ENCODE measurements at regions not wholly inside any gene's neighbourhood (a gene's known extent, or its start where the extent isn't known, plus 50 kb on each side); places are given as distances from the start of the nearest gene placed in this dataset.
"Not testable (repeated sequence)": the region's sequence is repeated elsewhere in the genome, so short reads cannot be mapped to it uniquely, and the experiment has no call there.

DNA sequence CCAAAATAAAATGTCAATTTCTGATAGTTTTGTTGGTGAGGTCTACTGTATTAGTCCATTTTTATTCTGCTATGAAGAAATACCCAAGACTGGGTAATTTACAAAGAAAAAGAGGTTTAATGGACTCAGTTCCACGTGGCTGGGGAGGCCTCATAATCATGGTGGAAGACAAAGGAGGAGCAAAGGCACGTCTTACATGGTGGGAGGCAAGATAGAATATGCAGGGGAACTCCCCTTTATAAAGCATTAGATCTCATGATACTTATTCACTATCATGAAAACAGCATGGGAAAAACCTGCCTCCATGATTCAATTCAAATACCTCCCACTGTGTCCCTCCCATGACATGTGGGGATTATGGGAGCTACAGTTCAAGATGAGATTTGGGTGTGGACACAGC, 204.5 kb upstream of the ZEB2 start:
- H3K27me3 ChIP-seq (ENCODE audit: insufficient read depth, low read length); H3K27ac ChIP-seq (ENCODE audit: low read length); H3K4me1 ChIP-seq (ENCODE audit: insufficient read depth, low read length); H3K4me3 ChIP-seq (ENCODE audit: low read length); H3K9me3 ChIP-seq (ENCODE audit: insufficient read depth, low read depth, low read length); H3K36me3 ChIP-seq (ENCODE audit: insufficient read depth, low read depth, low read length); H3K9ac ChIP-seq (ENCODE audit: low read depth, low read length): not testable (repeated sequence)

DNA sequence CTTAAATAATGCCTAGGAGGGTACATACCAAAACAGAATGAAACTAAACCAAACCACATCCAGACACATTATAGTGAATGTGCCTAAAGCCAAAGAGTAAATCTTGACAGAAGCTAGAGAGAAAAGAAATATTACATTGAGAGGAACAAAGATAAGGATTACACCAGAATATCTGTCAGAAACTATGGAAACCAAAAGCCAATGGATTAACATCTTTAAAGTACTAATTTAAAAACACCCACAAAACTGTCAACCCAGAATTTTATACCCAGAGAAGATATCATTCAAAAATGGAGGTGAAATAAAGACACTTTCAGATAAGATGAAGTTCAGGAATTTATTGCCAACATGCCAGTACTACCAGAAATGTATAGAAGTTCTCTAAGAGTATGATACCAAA, 198.5 kb upstream of the ZEB2 start:
- Histone ChIP-seq H3K27me3 (ENCODE audit: insufficient read depth, low read length) (no peaks in the 10 kb centered on the region), H3K27ac (ENCODE audit: low read length) (no peak overlapping the region), H3K9ac (ENCODE audit: low read depth, low read length) (no peak overlapping the region), H3K9me3 (ENCODE audit: insufficient read depth, low read depth, low read length) (peaks cover 10% of the 10 kb centered on the region), H3K4me1 (ENCODE audit: insufficient read depth, low read length) (0 out of 2 replicates have a peak, but pooled peaks cover 5% of the 10 kb centered on the region), H3K4me3 (ENCODE audit: low read length) (no peak overlapping the region), H3K36me3 (ENCODE audit: insufficient read depth, low read depth, low read length) (no peaks in the 10 kb centered on the region)

DNA sequence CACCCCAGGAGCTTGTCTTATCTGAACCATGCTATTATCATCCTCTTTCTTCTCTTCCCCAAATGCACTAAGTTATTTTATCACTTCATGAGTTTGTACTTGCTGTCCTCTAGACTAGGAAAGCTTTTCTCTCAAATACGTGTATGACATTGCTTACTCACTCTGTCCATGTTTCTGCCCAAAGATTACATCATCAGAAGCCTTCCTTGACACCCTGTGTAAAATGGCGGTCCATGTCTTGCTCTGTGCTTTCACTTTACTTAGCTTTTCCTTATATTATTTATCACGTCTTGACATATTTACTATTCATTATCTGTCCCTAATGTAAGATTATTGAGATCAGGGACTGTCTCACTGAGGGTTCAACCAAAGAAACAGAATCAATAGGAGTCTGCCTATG, 196.1 kb upstream of the ZEB2 start:
- Histone ChIP-seq H3K27ac (ENCODE audit: low read length) (no peak overlapping the region), H3K36me3 (ENCODE audit: insufficient read depth, low read depth, low read length) (no peaks in the 10 kb centered on the region), H3K9ac (ENCODE audit: low read depth, low read length) (no peak overlapping the region), H3K4me1 (ENCODE audit: insufficient read depth, low read length) (peaks cover 19% of the 10 kb centered on the region; the same call in 1 of the 2 replicates), H3K9me3 (ENCODE audit: insufficient read depth, low read depth, low read length) (peaks cover 10% of the 10 kb centered on the region), H3K4me3 (ENCODE audit: low read length) (no peak overlapping the region), H3K27me3 (ENCODE audit: insufficient read depth, low read length) (no peaks in the 10 kb centered on the region)

DNA sequence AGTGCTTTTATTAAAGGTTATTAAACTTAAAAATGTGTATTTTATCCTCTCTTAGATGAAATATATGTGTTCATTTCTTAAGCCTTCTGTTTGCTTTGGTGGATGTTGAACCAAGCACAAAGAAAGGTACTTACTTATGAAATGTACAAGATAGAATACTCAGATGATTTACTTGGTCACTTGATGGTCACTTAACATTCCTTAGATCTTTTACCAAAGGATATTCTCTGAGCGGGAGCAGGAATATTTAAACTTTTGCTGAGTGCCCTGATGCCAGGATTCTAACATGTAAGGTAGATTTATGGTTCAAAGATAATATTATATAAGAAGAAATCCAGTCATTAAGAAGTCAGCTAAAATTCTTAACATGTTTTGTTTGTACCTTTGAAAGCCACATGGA, 193.5 kb upstream of the ZEB2 start:
- Histone ChIP-seq H3K9ac (ENCODE audit: low read depth, low read length) (no peak overlapping the region), H3K27ac (ENCODE audit: low read length) (no peak overlapping the region), H3K27me3 (ENCODE audit: insufficient read depth, low read length) (no peaks in the 10 kb centered on the region)

GRCh38 chr2:144712550-144712940, 192.6 kb upstream of the ZEB2 start:
- Histone ChIP-seq H3K4me1 (ENCODE audit: insufficient read depth, low read length) (peaks cover 19% of the 10 kb centered on the region; the same call in 1 of the 2 replicates), H3K36me3 (ENCODE audit: insufficient read depth, low read depth, low read length) (no peaks in the 10 kb centered on the region), H3K9ac (ENCODE audit: low read depth, low read length) (no peak overlapping the region), H3K27me3 (ENCODE audit: insufficient read depth, low read length) (no peaks in the 10 kb centered on the region), H3K27ac (ENCODE audit: low read length) (no peak overlapping the region), H3K9me3 (ENCODE audit: insufficient read depth, low read depth, low read length) (peaks cover under 1% of the 10 kb centered on the region; the same call in 1 of the 2 replicates), H3K4me3 (ENCODE audit: low read length) (no peak overlapping the region)

More for the DNA sequence above, 193.5 kb upstream of the ZEB2 start:
- Histone ChIP-seq H3K36me3 (ENCODE audit: insufficient read depth, low read depth, low read length) (no peaks in the 10 kb centered on the region), H3K4me3 (ENCODE audit: low read length) (no peak overlapping the region), H3K4me1 (ENCODE audit: insufficient read depth, low read length) (peaks cover 19% of the 10 kb centered on the region; the same call in 1 of the 2 replicates), H3K9me3 (ENCODE audit: insufficient read depth, low read depth, low read length) (peaks cover 9% of the 10 kb centered on the region)

GRCh38 chr2:144711630-144712549, 192.0 kb upstream of the ZEB2 start:
- Histone ChIP-seq H3K9me3 (ENCODE audit: insufficient read depth, low read depth, low read length) (no peaks in the 10 kb centered on the region), H3K4me1 (ENCODE audit: insufficient read depth, low read length) (peaks cover 19% of the 10 kb centered on the region; the same call in 1 of the 2 replicates), H3K27ac (ENCODE audit: low read length) (no peak overlapping the region), H3K36me3 (ENCODE audit: insufficient read depth, low read depth, low read length) (no peaks in the 10 kb centered on the region), H3K27me3 (ENCODE audit: insufficient read depth, low read length) (no peaks in the 10 kb centered on the region), H3K4me3 (ENCODE audit: low read length) (0 out of 2 replicates have a peak overlapping the region, but pooled peaks have one; percentile 4), H3K9ac (ENCODE audit: low read depth, low read length) (no peak overlapping the region)

DNA sequence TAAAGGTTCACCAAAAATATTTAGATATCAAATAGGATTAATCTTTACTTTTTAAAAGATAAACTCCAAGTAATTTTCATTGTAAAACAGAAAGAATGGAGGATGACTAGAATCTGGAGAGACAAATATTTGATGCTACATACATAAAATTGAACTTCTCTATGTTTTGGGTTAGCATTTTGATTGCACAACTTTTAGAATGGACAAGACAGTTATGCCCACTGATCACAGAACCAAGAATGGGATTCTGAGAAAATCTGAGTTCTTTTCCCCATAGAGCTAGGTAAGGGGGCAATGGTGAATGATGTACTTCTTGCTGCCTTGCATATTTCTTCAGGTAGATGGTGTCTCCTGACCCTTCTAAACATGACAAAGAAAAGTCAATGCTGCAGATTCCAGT, 191.2 kb upstream of the ZEB2 start:
- H3K27ac ChIP-seq (ENCODE audit: low read length), result no peak overlapping the region
- H3K4me3 ChIP-seq (ENCODE audit: low read length), result no peak overlapping the region
- no peaks in the 10 kb centered on the region for H3K36me3 ChIP-seq (ENCODE audit: insufficient read depth, low read depth, low read length)
- H3K4me1 ChIP-seq (ENCODE audit: insufficient read depth, low read length), result peaks cover 19% of the 10 kb centered on the region; the same call in 1 of the 2 replicates
- no peak overlapping the region for H3K9ac ChIP-seq (ENCODE audit: low read depth, low read length)
- H3K27me3 ChIP-seq (ENCODE audit: insufficient read depth, low read length), result no peaks in the 10 kb centered on the region
- H3K9me3 ChIP-seq (ENCODE audit: insufficient read depth, low read depth, low read length), result no peaks in the 10 kb centered on the region

GRCh38 chr2:144708626-144709025, 188.7 kb upstream of the ZEB2 start:
- Histone ChIP-seq H3K27me3 (ENCODE audit: insufficient read depth, low read length) (no peaks in the 10 kb centered on the region), H3K36me3 (ENCODE audit: insufficient read depth, low read depth, low read length) (no peaks in the 10 kb centered on the region), H3K27ac (ENCODE audit: low read length) (no peak overlapping the region), H3K9me3 (ENCODE audit: insufficient read depth, low read depth, low read length) (no peaks in the 10 kb centered on the region), H3K4me1 (ENCODE audit: insufficient read depth, low read length) (peaks cover 17% of the 10 kb centered on the region; the same call in 1 of the 2 replicates), H3K9ac (ENCODE audit: low read depth, low read length) (no peak overlapping the region), H3K4me3 (ENCODE audit: low read length) (no peak overlapping the region)

DNA sequence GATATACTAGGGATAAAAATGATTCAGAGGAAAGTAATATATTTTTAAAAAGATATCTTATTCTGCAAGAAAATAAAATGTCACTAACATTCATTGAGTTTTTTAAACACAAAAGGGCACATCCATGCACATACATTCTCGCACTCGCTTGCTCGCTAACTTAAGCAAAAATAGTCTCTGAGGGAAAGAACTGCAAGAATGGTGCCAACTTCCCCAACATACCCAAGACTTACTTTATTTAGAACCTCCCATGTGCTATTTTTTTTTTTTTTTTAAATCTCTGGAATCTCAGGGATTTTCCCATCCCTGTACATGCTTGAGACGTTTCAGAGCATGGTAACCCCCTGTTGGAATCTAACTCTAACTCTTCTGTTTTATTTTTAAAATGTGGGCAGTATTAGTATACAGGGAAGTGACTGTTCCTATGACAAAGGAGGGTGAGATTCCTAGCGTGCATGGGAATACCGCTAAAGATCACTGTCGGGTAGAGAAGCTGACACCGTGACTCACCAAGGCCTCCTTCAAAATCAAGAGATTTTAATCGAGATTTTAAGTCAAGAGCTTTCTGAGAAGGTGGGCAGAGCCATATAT, 187.9 kb upstream of the ZEB2 start:
- peaks cover 13% of the 10 kb centered on the region; the same call in 1 of the 2 replicates for H3K4me1 ChIP-seq (ENCODE audit: insufficient read depth, low read length)
- H3K4me3 ChIP-seq (ENCODE audit: low read length), result no peak overlapping the region
- H3K36me3 ChIP-seq (ENCODE audit: insufficient read depth, low read depth, low read length), result no peaks in the 10 kb centered on the region
- no peaks in the 10 kb centered on the region for H3K27me3 ChIP-seq (ENCODE audit: insufficient read depth, low read length)
- no peaks in the 10 kb centered on the region for H3K9me3 ChIP-seq (ENCODE audit: insufficient read depth, low read depth, low read length)
- no peak overlapping the region for H3K9ac ChIP-seq (ENCODE audit: low read depth, low read length)
- no peak overlapping the region for H3K27ac ChIP-seq (ENCODE audit: low read length)

- Histone ChIP-seq H3K27ac (ENCODE audit: low read length) (no peak overlapping the region), H3K4me3 (ENCODE audit: low read length) (no peak overlapping the region), H3K9me3 (ENCODE audit: insufficient read depth, low read depth, low read length) (no peaks in the 10 kb centered on the region), H3K4me1 (ENCODE audit: insufficient read depth, low read length) (peaks cover 2% of the 10 kb centered on the region; the same call in 1 of the 2 replicates), H3K9ac (ENCODE audit: low read depth, low read length) (no peak overlapping the region), H3K27me3 (ENCODE audit: insufficient read depth, low read length) (no peaks in the 10 kb centered on the region), H3K36me3 (ENCODE audit: insufficient read depth, low read depth, low read length) (no peaks in the 10 kb centered on the region)
These were observed 186.7 kb upstream of the ZEB2 start for GRCh38 chr2:144706647-144707046.

GRCh38 chr2:144705328-144706245, 185.7 kb upstream of the ZEB2 start:
- H3K4me1 ChIP-seq (ENCODE audit: insufficient read depth, low read length), result no peaks in the 10 kb centered on the region
- no peak overlapping the region for H3K4me3 ChIP-seq (ENCODE audit: low read length)
- no peak overlapping the region for H3K9ac ChIP-seq (ENCODE audit: low read depth, low read length)
- no peaks in the 10 kb centered on the region for H3K36me3 ChIP-seq (ENCODE audit: insufficient read depth, low read depth, low read length)
- H3K9me3 ChIP-seq (ENCODE audit: insufficient read depth, low read depth, low read length), result no peaks in the 10 kb centered on the region
- H3K27me3 ChIP-seq (ENCODE audit: insufficient read depth, low read length), result no peaks in the 10 kb centered on the region
- H3K27ac ChIP-seq (ENCODE audit: low read length), result no peak overlapping the region
